H1 (cell line): ENCODE measurements at regions not wholly inside any gene's neighbourhood (a gene's known extent, or its start where the extent isn't known, plus 50 kb on each side); places are given as distances from the start of the nearest gene placed in this dataset.

Source experiments
- CTCF ChIA-PET: fragments of 300-600 bp; sonication (Branson Sonifier 250); formaldehyde crosslinking; loops from one replicate; lab custom pipeline; 2021; ENCODE audit not compliant: partially characterized antibody; lab: Charles Lee
- POLR2A ChIA-PET: fragments of 300-600 bp; sonication (Branson Sonifier 250); formaldehyde crosslinking; loops from one replicate; lab custom pipeline; 2021; ENCODE audit warnings: inconsistent platforms; ENCODE audit not compliant: partially characterized antibody; lab: Charles Lee
- DNase-seq, 2 experiments: peaks; one replicate each; pipeline versions ENCODE4 v3.0.0 to v3.0.0-alpha.2; 2010 to 2022; ENCODE audit warnings: low spot score in 2 of 2, low read depth in 1 of 2, mixed read lengths in 1 of 2
- FAIRE-seq: peaks from 2 replicates; lab custom pipeline; 2011; peaks lifted over from hg19 to GRCh38; lab: Jason Lieb, UNC
- H2AFZ ChIP-seq: 2 replicates; pipeline ENCODE4 v1.8.1; 2012; ENCODE audit warnings: low read length, inconsistent platforms
- H2AK5ac ChIP-seq: 2 replicates; pipeline ENCODE4 v1.6.1; 2013; ENCODE audit warnings: low read depth, low read length
- H2BK120ac ChIP-seq: replicated peaks from 2 replicates; pipeline ENCODE3; 2013; ENCODE audit warnings: low read depth, low read length, inconsistent platforms
- H2BK12ac ChIP-seq: 2 replicates; pipeline ENCODE4 v1.6.1; 2013; ENCODE audit warnings: low read depth, low read length
- H2BK15ac ChIP-seq: 2 replicates; pipeline ENCODE4 v1.6.1; 2013; ENCODE audit warnings: low read length
- H2BK20ac ChIP-seq: 2 replicates; pipeline ENCODE4 v1.6.1; 2013; ENCODE audit warnings: low read length
- H2BK5ac ChIP-seq: 2 replicates; pipeline ENCODE4 v1.6.1; 2013; ENCODE audit warnings: low read depth, low read length
- H3K14ac ChIP-seq: 2 replicates; pipeline ENCODE4 v1.6.1; 2013; ENCODE audit warnings: inconsistent platforms; ENCODE audit not compliant: insufficient read length
- H3K18ac ChIP-seq: 2 replicates; pipeline ENCODE4 v1.6.1; 2013; ENCODE audit warnings: low read length; ENCODE audit errors: extremely low read depth
- H3K23ac ChIP-seq: 2 replicates; pipeline ENCODE4 v1.6.1; 2013; ENCODE audit warnings: inconsistent platforms; ENCODE audit not compliant: insufficient read length
- H3K23me2 ChIP-seq: 2 replicates; pipeline ENCODE4 v1.6.1; 2013; ENCODE audit warnings: low read depth, low read length
- H3K27ac ChIP-seq: 2 replicates; pipeline ENCODE4 v1.6.1; 2011; ENCODE audit warnings: low read depth, low read length, inconsistent platforms
- H3K27me3 ChIP-seq, 4 experiments: replicated peaks in 1 of 4; 1 replicate in 1 of 4; 2 replicates in 3 of 4; pipeline versions ENCODE4 v1.6.1 to v1.8.1; 2011 to 2013; ENCODE audit warnings: low read length in 3 of 4, mild to moderate bottlenecking in 3 of 4, inconsistent platforms in 2 of 4, mixed read lengths in 2 of 4, moderate library complexity in 1 of 4; ENCODE audit not compliant: control insufficient read depth in 3 of 4, insufficient read depth in 3 of 4; ENCODE audit errors: extremely low read depth in 1 of 4
- H3K36me3 ChIP-seq, 4 experiments: 2 replicates each; pipeline versions ENCODE4 v1.6.1 to v1.8.1; 2011 to 2013; ENCODE audit warnings: mild to moderate bottlenecking in 4 of 4, low read length in 3 of 4, moderate library complexity in 2 of 4, control low read depth in 1 of 4, inconsistent platforms in 1 of 4; ENCODE audit not compliant: insufficient read depth in 4 of 4, control insufficient read depth in 2 of 4
- H3K4ac ChIP-seq: replicated peaks from 2 replicates; pipeline ENCODE3; 2013; ENCODE audit warnings: low read length, low read depth, mixed read lengths, inconsistent platforms; ENCODE audit not compliant: insufficient read length
- H3K4me1 ChIP-seq, 4 experiments: replicated peaks in 1 of 4; 1 replicate in 1 of 4; 2 replicates in 3 of 4; pipeline versions ENCODE4 v1.6.1 to v1.8.1; 2011 to 2013; ENCODE audit warnings: low read length in 3 of 4, inconsistent platforms in 2 of 4, mixed read lengths in 1 of 4; ENCODE audit not compliant: insufficient read depth in 4 of 4, control insufficient read depth in 3 of 4
- H3K4me2 ChIP-seq, 2 experiments: 2 replicates each; pipeline versions ENCODE4 v1.6.1 to v1.8.1; 2011 to 2013; ENCODE audit warnings: low read depth in 2 of 2, low read length in 2 of 2, control low read depth in 1 of 2, inconsistent platforms in 1 of 2, mild to moderate bottlenecking in 1 of 2; ENCODE audit not compliant: insufficient read depth in 1 of 2
- H3K4me3 ChIP-seq, 4 experiments: fragments of 200-600, 300-600 bp in 1 of 4; sonication (generic), shearing (Covaris generic), sonication (Bioruptor Twin) in 1 of 4; 2 replicates each; pipeline versions ENCODE4 v1.5.1 to v1.8.1; 2011 to 2016; ENCODE audit warnings: low read length in 4 of 4, low read depth in 3 of 4, control low read depth in 2 of 4, inconsistent platforms in 2 of 4, mild to moderate bottlenecking in 2 of 4, mixed read lengths in 1 of 4, moderate library complexity in 1 of 4; ENCODE audit not compliant: insufficient read depth in 2 of 4; ENCODE audit errors: extremely low read depth in 1 of 4
- H3K56ac ChIP-seq: replicated peaks from 2 replicates; pipeline ENCODE3; 2013; ENCODE audit warnings: low read depth, mild to moderate bottlenecking, mixed read lengths, low read length, inconsistent platforms; ENCODE audit not compliant: insufficient read length
- H3K79me1 ChIP-seq: 2 replicates; pipeline ENCODE4 v1.6.1; 2013; ENCODE audit warnings: low read depth, low read length, control low read depth
- H3K79me2 ChIP-seq, 2 experiments: 2 replicates each; pipeline versions ENCODE4 v1.6.1 to v1.8.1; 2012 to 2013; ENCODE audit warnings: low read length in 2 of 2, mild to moderate bottlenecking in 2 of 2, inconsistent platforms in 1 of 2; ENCODE audit not compliant: insufficient read depth in 2 of 2, control insufficient read depth in 1 of 2
- H3K9ac ChIP-seq, 4 experiments: replicated peaks in 1 of 4; 1 replicate in 1 of 4; 2 replicates in 3 of 4; pipeline versions ENCODE4 v1.6.1 to v1.8.1; 2011 to 2013; ENCODE audit warnings: low read depth in 3 of 4, low read length in 3 of 4, control low read depth in 2 of 4, mild to moderate bottlenecking in 2 of 4, moderate library complexity in 2 of 4, inconsistent platforms in 1 of 4; ENCODE audit errors: extremely low read depth in 1 of 4
- H3K9me3 ChIP-seq, 2 experiments: 2 replicates each; pipeline versions ENCODE4 v1.6.1 to v1.8.1; 2012 to 2013; ENCODE audit warnings: mild to moderate bottlenecking in 2 of 2, moderate library complexity in 2 of 2, control low read depth in 1 of 2, inconsistent platforms in 1 of 2, low read depth in 1 of 2, low read length in 1 of 2, mixed read lengths in 1 of 2; ENCODE audit not compliant: insufficient read depth in 2 of 2
- H4K20me1 ChIP-seq, 2 experiments: replicated peaks in 1 of 2; 2 replicates each; pipeline versions ENCODE3 to v1.8.1; 2011 to 2013; ENCODE audit warnings: inconsistent platforms in 2 of 2, low read length in 2 of 2, mild to moderate bottlenecking in 1 of 2; ENCODE audit not compliant: insufficient read depth in 2 of 2, control insufficient read depth in 1 of 2
- H4K5ac ChIP-seq: 2 replicates; pipeline ENCODE4 v1.6.1; 2013; ENCODE audit warnings: low read length, low read depth, mixed read lengths, inconsistent platforms; ENCODE audit not compliant: insufficient read length
- H4K8ac ChIP-seq: 2 replicates; pipeline ENCODE4 v1.8.0; 2013; ENCODE audit warnings: mild to moderate bottlenecking, moderate library complexity, low read length, inconsistent platforms; ENCODE audit not compliant: insufficient read depth; ENCODE audit errors: extremely low read depth
- H4K91ac ChIP-seq: replicated peaks from 2 replicates; pipeline ENCODE3; 2013; ENCODE audit warnings: low read length, mixed read lengths, inconsistent platforms; ENCODE audit not compliant: insufficient read length
- WGBS, 2 experiments: shearing (Covaris generic) in 1 of 2; methylation state at CpG; one replicate each; pipeline versions ENCODE4 v1.1.6 to v1.1.7; 2013 to 2015; ENCODE audit warnings: low lambda C conversion rate in 2 of 2, mixed read lengths in 2 of 2, inconsistent platforms in 1 of 2, low coverage in 1 of 2, missing lambda C conversion rate in 1 of 2; ENCODE audit not compliant: insufficient replicate concordance in 2 of 2, insufficient coverage in 1 of 2, insufficient read length in 1 of 2; ENCODE audit errors: extremely low coverage in 1 of 2, missing lambda C conversion rate in 1 of 2; 5-methylcytosine and 5-hydroxymethylcytosine counted together
- TF ChIP-seq, protein P1 (sequence below): fragments of 300-600 bp; sonication (generic); IDR thresholded peaks from 2 replicates; pipeline ENCODE4 v1.7.1; 2012; ENCODE audit warnings: low read length, moderate library complexity, mild to moderate bottlenecking, inconsistent platforms; ENCODE audit not compliant: insufficient replicate concordance

- Histone ChIP-seq H3K18ac (no peak overlapping the region), H2AFZ (no peak overlapping the region), H4K8ac (no peak overlapping the region), H3K79me2 (no peaks in the 10 kb centered on the region), H3K4me3 (no peak overlapping the region), H3K4ac (no peak overlapping the region), H4K5ac (no peak overlapping the region), H2BK20ac (no peak overlapping the region), H3K4me1 (no peaks in the 10 kb centered on the region), H3K23me2 (no peaks in the 10 kb centered on the region), H3K9me3 (no peaks in the 10 kb centered on the region), H4K20me1 (no peaks in the 10 kb centered on the region), H3K27me3 (no peaks in the 10 kb centered on the region), H4K91ac (no peak overlapping the region), H3K36me3 (no peaks in the 10 kb centered on the region), H3K9ac (no peak overlapping the region), H3K56ac (no peak overlapping the region), H2BK5ac (no peak overlapping the region), H3K79me1 (no peaks in the 10 kb centered on the region), H2AK5ac (no peak overlapping the region), H2BK120ac (no peak overlapping the region), H3K23ac (no peak overlapping the region), H3K4me2 (no peak overlapping the region), H2BK12ac (no peak overlapping the region), H3K14ac (no peak overlapping the region), H2BK15ac (no peak overlapping the region), H3K27ac (no peak overlapping the region)
- CTCF ChIA-PET = no interaction called here
- POLR2A ChIA-PET = no interaction called here
- 100% methylated on average over 2 of the region's 2 CpGs; no CpG with 5 or more reads in 1 of the 2 experiments for whole genome bisulfite sequencing, 2 experiments
- no peak for DNase-seq
- no peak for FAIRE-seq
- TF ChIP-seq, protein P1, sequence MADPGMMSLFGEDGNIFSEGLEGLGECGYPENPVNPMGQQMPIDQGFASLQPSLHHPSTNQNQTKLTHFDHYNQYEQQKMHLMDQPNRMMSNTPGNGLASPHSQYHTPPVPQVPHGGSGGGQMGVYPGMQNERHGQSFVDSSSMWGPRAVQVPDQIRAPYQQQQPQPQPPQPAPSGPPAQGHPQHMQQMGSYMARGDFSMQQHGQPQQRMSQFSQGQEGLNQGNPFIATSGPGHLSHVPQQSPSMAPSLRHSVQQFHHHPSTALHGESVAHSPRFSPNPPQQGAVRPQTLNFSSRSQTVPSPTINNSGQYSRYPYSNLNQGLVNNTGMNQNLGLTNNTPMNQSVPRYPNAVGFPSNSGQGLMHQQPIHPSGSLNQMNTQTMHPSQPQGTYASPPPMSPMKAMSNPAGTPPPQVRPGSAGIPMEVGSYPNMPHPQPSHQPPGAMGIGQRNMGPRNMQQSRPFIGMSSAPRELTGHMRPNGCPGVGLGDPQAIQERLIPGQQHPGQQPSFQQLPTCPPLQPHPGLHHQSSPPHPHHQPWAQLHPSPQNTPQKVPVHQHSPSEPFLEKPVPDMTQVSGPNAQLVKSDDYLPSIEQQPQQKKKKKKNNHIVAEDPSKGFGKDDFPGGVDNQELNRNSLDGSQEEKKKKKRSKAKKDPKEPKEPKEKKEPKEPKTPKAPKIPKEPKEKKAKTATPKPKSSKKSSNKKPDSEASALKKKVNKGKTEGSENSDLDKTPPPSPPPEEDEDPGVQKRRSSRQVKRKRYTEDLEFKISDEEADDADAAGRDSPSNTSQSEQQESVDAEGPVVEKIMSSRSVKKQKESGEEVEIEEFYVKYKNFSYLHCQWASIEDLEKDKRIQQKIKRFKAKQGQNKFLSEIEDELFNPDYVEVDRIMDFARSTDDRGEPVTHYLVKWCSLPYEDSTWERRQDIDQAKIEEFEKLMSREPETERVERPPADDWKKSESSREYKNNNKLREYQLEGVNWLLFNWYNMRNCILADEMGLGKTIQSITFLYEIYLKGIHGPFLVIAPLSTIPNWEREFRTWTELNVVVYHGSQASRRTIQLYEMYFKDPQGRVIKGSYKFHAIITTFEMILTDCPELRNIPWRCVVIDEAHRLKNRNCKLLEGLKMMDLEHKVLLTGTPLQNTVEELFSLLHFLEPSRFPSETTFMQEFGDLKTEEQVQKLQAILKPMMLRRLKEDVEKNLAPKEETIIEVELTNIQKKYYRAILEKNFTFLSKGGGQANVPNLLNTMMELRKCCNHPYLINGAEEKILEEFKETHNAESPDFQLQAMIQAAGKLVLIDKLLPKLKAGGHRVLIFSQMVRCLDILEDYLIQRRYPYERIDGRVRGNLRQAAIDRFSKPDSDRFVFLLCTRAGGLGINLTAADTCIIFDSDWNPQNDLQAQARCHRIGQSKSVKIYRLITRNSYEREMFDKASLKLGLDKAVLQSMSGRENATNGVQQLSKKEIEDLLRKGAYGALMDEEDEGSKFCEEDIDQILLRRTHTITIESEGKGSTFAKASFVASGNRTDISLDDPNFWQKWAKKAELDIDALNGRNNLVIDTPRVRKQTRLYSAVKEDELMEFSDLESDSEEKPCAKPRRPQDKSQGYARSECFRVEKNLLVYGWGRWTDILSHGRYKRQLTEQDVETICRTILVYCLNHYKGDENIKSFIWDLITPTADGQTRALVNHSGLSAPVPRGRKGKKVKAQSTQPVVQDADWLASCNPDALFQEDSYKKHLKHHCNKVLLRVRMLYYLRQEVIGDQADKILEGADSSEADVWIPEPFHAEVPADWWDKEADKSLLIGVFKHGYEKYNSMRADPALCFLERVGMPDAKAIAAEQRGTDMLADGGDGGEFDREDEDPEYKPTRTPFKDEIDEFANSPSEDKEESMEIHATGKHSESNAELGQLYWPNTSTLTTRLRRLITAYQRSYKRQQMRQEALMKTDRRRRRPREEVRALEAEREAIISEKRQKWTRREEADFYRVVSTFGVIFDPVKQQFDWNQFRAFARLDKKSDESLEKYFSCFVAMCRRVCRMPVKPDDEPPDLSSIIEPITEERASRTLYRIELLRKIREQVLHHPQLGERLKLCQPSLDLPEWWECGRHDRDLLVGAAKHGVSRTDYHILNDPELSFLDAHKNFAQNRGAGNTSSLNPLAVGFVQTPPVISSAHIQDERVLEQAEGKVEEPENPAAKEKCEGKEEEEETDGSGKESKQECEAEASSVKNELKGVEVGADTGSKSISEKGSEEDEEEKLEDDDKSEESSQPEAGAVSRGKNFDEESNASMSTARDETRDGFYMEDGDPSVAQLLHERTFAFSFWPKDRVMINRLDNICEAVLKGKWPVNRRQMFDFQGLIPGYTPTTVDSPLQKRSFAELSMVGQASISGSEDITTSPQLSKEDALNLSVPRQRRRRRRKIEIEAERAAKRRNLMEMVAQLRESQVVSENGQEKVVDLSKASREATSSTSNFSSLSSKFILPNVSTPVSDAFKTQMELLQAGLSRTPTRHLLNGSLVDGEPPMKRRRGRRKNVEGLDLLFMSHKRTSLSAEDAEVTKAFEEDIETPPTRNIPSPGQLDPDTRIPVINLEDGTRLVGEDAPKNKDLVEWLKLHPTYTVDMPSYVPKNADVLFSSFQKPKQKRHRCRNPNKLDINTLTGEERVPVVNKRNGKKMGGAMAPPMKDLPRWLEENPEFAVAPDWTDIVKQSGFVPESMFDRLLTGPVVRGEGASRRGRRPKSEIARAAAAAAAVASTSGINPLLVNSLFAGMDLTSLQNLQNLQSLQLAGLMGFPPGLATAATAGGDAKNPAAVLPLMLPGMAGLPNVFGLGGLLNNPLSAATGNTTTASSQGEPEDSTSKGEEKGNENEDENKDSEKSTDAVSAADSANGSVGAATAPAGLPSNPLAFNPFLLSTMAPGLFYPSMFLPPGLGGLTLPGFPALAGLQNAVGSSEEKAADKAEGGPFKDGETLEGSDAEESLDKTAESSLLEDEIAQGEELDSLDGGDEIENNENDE = no peak
These were observed 336.9 kb upstream of the RSPO3 start for GRCh38 chr6:126781582-126781981.
